Liver (tissue), 8 donors: ENCODE measurements at regions not wholly inside any gene's neighbourhood (a gene's known extent, or its start where the extent isn't known, plus 50 kb on each side); places are given as distances from the start of the nearest gene placed in this dataset.

Experiments used
- DNase-seq: peaks from one replicate; pipeline ENCODE4 v3.0.0-alpha.2; 2017; ENCODE audit warnings: low spot score
- H3K27ac ChIP-seq, 2 donors: one replicate each; pipeline ENCODE4 v1.7.0; 2013; ENCODE audit warnings: inconsistent platforms in 2 of 2, low read length in 2 of 2, control low read depth in 1 of 2, low read depth in 1 of 2, mild to moderate bottlenecking in 1 of 2
- H3K27me3 ChIP-seq, 4 donors: one replicate each; pipeline versions ENCODE4 v1.6.1 to v1.7.0; 2013; ENCODE audit warnings: low read length in 3 of 4, inconsistent platforms in 1 of 4, mild to moderate bottlenecking in 1 of 4, moderate library complexity in 1 of 4; ENCODE audit not compliant: control insufficient read depth in 4 of 4, insufficient read depth in 4 of 4
- H3K36me3 ChIP-seq, 4 donors: one replicate each; pipeline versions ENCODE4 v1.6.1 to v1.7.0; 2013; ENCODE audit warnings: low read length in 3 of 4, mild to moderate bottlenecking in 3 of 4, low read depth in 1 of 4, moderate library complexity in 1 of 4; ENCODE audit not compliant: control insufficient read depth in 4 of 4, insufficient read depth in 3 of 4
- H3K4me1 ChIP-seq, 4 donors: one replicate each; pipeline versions ENCODE4 v1.6.1 to v1.7.0; 2013; ENCODE audit warnings: low read length in 3 of 4, mild to moderate bottlenecking in 3 of 4, moderate library complexity in 1 of 4; ENCODE audit not compliant: control insufficient read depth in 4 of 4, insufficient read depth in 4 of 4
- H3K4me3 ChIP-seq, 3 donors: one replicate each; pipeline versions ENCODE4 v1.6.1 to v1.7.0; 2013; ENCODE audit warnings: low read length in 3 of 3, control low read depth in 1 of 3, low read depth in 1 of 3, mild to moderate bottlenecking in 1 of 3
- H3K9ac ChIP-seq, 2 donors: one replicate each; pipeline ENCODE4 v1.7.0; 2013; ENCODE audit warnings: low read length in 2 of 2, mild to moderate bottlenecking in 2 of 2, moderate library complexity in 2 of 2, control low read depth in 1 of 2, low read depth in 1 of 2
- H3K9me3 ChIP-seq, 4 donors: one replicate each; pipeline versions ENCODE4 v1.6.1 to v1.7.0; 2013; ENCODE audit warnings: low read length in 3 of 4; ENCODE audit not compliant: control insufficient read depth in 4 of 4
- CTCF ChIP-seq: fragments of 150-350 bp; IDR thresholded peaks from 2 replicates; pipeline ENCODE4 v1.5.1; 2017; ENCODE audit warnings: improper control_type of control experiment, low read depth, low read length; ENCODE audit not compliant: missing input control
- EGR1 ChIP-seq, 2 donors: IDR thresholded peaks; 2 replicates each; pipeline ENCODE4 v1.6.1; 2016 to 2018; ENCODE audit warnings: antibody characterized with exemption in 2 of 2, low read depth in 2 of 2
- FOXA1 ChIP-seq: IDR thresholded peaks from 2 replicates; pipeline ENCODE4 v1.6.1; 2016; ENCODE audit warnings: antibody characterized with exemption
- FOXA2 ChIP-seq: IDR thresholded peaks from 2 replicates; pipeline ENCODE4 v1.6.1; 2016; ENCODE audit warnings: antibody characterized with exemption
- GABPA ChIP-seq, 2 donors: IDR thresholded peaks in 1 of 2; conservative IDR thresholded peaks in 1 of 2; 2 replicates each; pipeline ENCODE4 v1.6.1; 2016; ENCODE audit warnings: antibody characterized with exemption in 2 of 2, mild to moderate bottlenecking in 1 of 2, moderate library complexity in 1 of 2
- HNF4A ChIP-seq, 2 donors: conservative IDR thresholded peaks; 2 replicates each; pipeline ENCODE4 v1.6.1; 2016; ENCODE audit warnings: antibody characterized with exemption in 2 of 2, mild to moderate bottlenecking in 2 of 2
- HNF4G ChIP-seq: IDR thresholded peaks from 2 replicates; pipeline ENCODE4 v1.6.1; 2016; ENCODE audit warnings: antibody characterized with exemption
- JUND ChIP-seq, 2 donors: IDR thresholded peaks; 2 replicates each; pipeline ENCODE4 v1.6.1; 2016; ENCODE audit warnings: antibody characterized with exemption in 2 of 2
- MAX ChIP-seq: IDR thresholded peaks from 2 replicates; pipeline ENCODE4 v1.6.1; 2016; ENCODE audit warnings: antibody characterized with exemption
- NR2F2 ChIP-seq: IDR thresholded peaks from 2 replicates; pipeline ENCODE4 v1.6.1; 2016; ENCODE audit warnings: antibody characterized with exemption
- RAD21 ChIP-seq, 2 donors: IDR thresholded peaks; 2 replicates each; pipeline ENCODE4 v1.6.1; 2016; ENCODE audit warnings: antibody characterized with exemption in 2 of 2, mild to moderate bottlenecking in 2 of 2
- RXRA ChIP-seq, 2 donors: IDR thresholded peaks; 2 replicates each; pipeline ENCODE4 v1.6.1; 2017 to 2018; ENCODE audit warnings: antibody characterized with exemption in 2 of 2, mild to moderate bottlenecking in 1 of 2
- SP1 ChIP-seq: IDR thresholded peaks from 2 replicates; pipeline ENCODE4 v1.6.1; 2018; ENCODE audit warnings: antibody characterized with exemption, mild to moderate bottlenecking
- TAF1 ChIP-seq: conservative IDR thresholded peaks from 2 replicates; pipeline ENCODE4 v1.6.1; 2016; ENCODE audit warnings: antibody characterized with exemption, mild to moderate bottlenecking
- YY1 ChIP-seq: IDR thresholded peaks from 2 replicates; pipeline ENCODE4 v1.6.1; 2016; ENCODE audit warnings: antibody characterized with exemption, mild to moderate bottlenecking
- whole genome bisulfite sequencing: extraction: QIAGEN DNeasy Blood & Tissue Kit; methylation state at CpG from one replicate; pipeline ENCODE4 v1.1.7; 2013; 5-methylcytosine and 5-hydroxymethylcytosine counted together
- TF ChIP-seq, protein P1 (sequence below): IDR thresholded peaks from 2 replicates; pipeline ENCODE4 v1.6.1; 2016; ENCODE audit warnings: antibody characterized with exemption, mild to moderate bottlenecking
- TF ChIP-seq, protein P2 (sequence below): IDR thresholded peaks from 2 replicates; pipeline ENCODE4 v1.6.1; 2016; ENCODE audit warnings: antibody characterized with exemption
- TF ChIP-seq, protein P3 (sequence below): IDR thresholded peaks from 2 replicates; pipeline ENCODE4 v1.6.1; 2016; ENCODE audit warnings: antibody characterized with exemption
- donor health status: healthy.
- donor health status: healthy.
- donor health status: healthy.
- donor health status: healthy.
- donor health status: healthy.

- H3K27me3 ChIP-seq = no peaks in the 10 kb centered on the region
- H3K27ac ChIP-seq = no peak overlapping the region
- H3K9me3 ChIP-seq = peaks cover 0 to 3% (median 0%) of the 10 kb centered on the region in 4 donors
- no peaks in the 10 kb centered on the region for H3K36me3 ChIP-seq
- no peak for DNase-seq
- H3K4me3 ChIP-seq = no peak overlapping the region
- H3K4me1 ChIP-seq = no peaks in the 10 kb centered on the region
- WGBS = 54% methylated on average over 4 of the region's 4 CpGs
- no peak overlapping the region for H3K9ac ChIP-seq
- TF ChIP-seq, protein P1, sequence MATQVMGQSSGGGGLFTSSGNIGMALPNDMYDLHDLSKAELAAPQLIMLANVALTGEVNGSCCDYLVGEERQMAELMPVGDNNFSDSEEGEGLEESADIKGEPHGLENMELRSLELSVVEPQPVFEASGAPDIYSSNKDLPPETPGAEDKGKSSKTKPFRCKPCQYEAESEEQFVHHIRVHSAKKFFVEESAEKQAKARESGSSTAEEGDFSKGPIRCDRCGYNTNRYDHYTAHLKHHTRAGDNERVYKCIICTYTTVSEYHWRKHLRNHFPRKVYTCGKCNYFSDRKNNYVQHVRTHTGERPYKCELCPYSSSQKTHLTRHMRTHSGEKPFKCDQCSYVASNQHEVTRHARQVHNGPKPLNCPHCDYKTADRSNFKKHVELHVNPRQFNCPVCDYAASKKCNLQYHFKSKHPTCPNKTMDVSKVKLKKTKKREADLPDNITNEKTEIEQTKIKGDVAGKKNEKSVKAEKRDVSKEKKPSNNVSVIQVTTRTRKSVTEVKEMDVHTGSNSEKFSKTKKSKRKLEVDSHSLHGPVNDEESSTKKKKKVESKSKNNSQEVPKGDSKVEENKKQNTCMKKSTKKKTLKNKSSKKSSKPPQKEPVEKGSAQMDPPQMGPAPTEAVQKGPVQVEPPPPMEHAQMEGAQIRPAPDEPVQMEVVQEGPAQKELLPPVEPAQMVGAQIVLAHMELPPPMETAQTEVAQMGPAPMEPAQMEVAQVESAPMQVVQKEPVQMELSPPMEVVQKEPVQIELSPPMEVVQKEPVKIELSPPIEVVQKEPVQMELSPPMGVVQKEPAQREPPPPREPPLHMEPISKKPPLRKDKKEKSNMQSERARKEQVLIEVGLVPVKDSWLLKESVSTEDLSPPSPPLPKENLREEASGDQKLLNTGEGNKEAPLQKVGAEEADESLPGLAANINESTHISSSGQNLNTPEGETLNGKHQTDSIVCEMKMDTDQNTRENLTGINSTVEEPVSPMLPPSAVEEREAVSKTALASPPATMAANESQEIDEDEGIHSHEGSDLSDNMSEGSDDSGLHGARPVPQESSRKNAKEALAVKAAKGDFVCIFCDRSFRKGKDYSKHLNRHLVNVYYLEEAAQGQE = no peak
- TF ChIP-seq FOXA1 (no peak), TAF1 (no peak), JUND (IDR thresholded peaks at IDR 0.05) (no peak), SP1 (no peak), CTCF (no peak), GABPA (IDR thresholded peaks at IDR 0.05 in 1 of 2, conservative IDR thresholded peaks at IDR 0.05 in 1 of 2) (no peak), HNF4G (no peak), NR2F2 (no peak), YY1 (no peak), RAD21 (IDR thresholded peaks at IDR 0.05) (no peak), FOXA2 (no peak), RXRA (IDR thresholded peaks at IDR 0.05) (no peak), MAX (no peak), HNF4A (conservative IDR thresholded peaks at IDR 0.05) (no peak), EGR1 (IDR thresholded peaks at IDR 0.05; ENCODE audit: low read depth in 2 of 2) (no peak)
- TF ChIP-seq, protein P2, sequence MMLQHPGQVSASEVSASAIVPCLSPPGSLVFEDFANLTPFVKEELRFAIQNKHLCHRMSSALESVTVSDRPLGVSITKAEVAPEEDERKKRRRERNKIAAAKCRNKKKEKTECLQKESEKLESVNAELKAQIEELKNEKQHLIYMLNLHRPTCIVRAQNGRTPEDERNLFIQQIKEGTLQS = no peak
- TF ChIP-seq, protein P3, sequence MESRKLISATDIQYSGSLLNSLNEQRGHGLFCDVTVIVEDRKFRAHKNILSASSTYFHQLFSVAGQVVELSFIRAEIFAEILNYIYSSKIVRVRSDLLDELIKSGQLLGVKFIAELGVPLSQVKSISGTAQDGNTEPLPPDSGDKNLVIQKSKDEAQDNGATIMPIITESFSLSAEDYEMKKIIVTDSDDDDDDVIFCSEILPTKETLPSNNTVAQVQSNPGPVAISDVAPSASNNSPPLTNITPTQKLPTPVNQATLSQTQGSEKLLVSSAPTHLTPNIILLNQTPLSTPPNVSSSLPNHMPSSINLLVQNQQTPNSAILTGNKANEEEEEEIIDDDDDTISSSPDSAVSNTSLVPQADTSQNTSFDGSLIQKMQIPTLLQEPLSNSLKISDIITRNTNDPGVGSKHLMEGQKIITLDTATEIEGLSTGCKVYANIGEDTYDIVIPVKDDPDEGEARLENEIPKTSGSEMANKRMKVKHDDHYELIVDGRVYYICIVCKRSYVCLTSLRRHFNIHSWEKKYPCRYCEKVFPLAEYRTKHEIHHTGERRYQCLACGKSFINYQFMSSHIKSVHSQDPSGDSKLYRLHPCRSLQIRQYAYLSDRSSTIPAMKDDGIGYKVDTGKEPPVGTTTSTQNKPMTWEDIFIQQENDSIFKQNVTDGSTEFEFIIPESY = no peak
Observed at GRCh38 chr2:155748131-155748530, 584.4 kb downstream of the NR4A2 start.

GRCh38 chr2:155747531-155747930 lies 585.0 kb downstream of the NR4A2 start:
- Histone ChIP-seq H3K4me1 (no peaks in the 10 kb centered on the region), H3K9me3 (peaks cover 0 to 3% (median 0%) of the 10 kb centered on the region in 4 donors), H3K27ac (no peak overlapping the region), H3K36me3 (no peaks in the 10 kb centered on the region), H3K9ac (no peak overlapping the region), H3K27me3 (no peaks in the 10 kb centered on the region), H3K4me3 (no peak overlapping the region)
- no peak for DNase-seq
- WGBS = 84% methylated on average over 3 of the region's 3 CpGs
- TF ChIP-seq RXRA (IDR thresholded peaks at IDR 0.05) (no peak), TAF1 (no peak)
